SK-N-SH treated with all-trans-retinoic acid at 6 μM for 48 hours (cell line): ENCODE measurements at regions not wholly inside any gene's neighbourhood (a gene's known extent, or its start where the extent isn't known, plus 50 kb on each side); places are given as distances from the start of the nearest gene placed in this dataset.

Experiments
- ATAC-seq: fragments of 200-7000 bp; cut with Tn5 transposase; 3 replicates; pipeline ENCODE4 v1.9.1; 2020; ENCODE audit warnings: mild to moderate bottlenecking, moderate library complexity
- BACH2 ChIP-seq: fragments of 250-450 bp; sonication (Bioruptor Pico); IDR thresholded peaks from 2 replicates; pipeline ENCODE4 v1.9.0; 2021; ENCODE audit warnings: mild to moderate bottlenecking, borderline replicate concordance
- CREB5 ChIP-seq: fragments of 250-450 bp; sonication (Bioruptor Pico); IDR thresholded peaks from 2 replicates; pipeline ENCODE4 v1.5.1; 2020; ENCODE audit warnings: low read depth, mild to moderate bottlenecking, moderate library complexity
- CSDC2 ChIP-seq: fragments of 250-450 bp; sonication (Bioruptor Pico); IDR thresholded peaks from 2 replicates; pipeline ENCODE4 v1.5.0; 2020; ENCODE audit warnings: mild to moderate bottlenecking, moderate library complexity
- CSRNP3 ChIP-seq: fragments of 250-450 bp; sonication (Bioruptor Pico); IDR thresholded peaks from 2 replicates; pipeline ENCODE4 v1.5.1; 2021; ENCODE audit warnings: mild to moderate bottlenecking, moderate library complexity
- GLIS3 ChIP-seq: fragments of 250-450 bp; sonication (Bioruptor Pico); IDR thresholded peaks from 2 replicates; pipeline ENCODE4 v1.5.0; 2020; ENCODE audit warnings: mild to moderate bottlenecking, moderate library complexity
- ISL1 ChIP-seq: fragments of 250-450 bp; sonication (Bioruptor Pico); IDR thresholded peaks from 2 replicates; pipeline ENCODE4 v2.1.2; 2022; ENCODE audit warnings: mild to moderate bottlenecking, moderate library complexity
- PATZ1 ChIP-seq: fragments of 250-450 bp; sonication (Bioruptor Pico); IDR thresholded peaks from 2 replicates; pipeline ENCODE4 v1.8.0; 2020; ENCODE audit warnings: mild to moderate bottlenecking, moderate library complexity, borderline replicate concordance
- POU6F1 ChIP-seq: fragments of 250-450 bp; sonication (Bioruptor Pico); IDR thresholded peaks from 2 replicates; pipeline ENCODE4 v1.8.0; 2021; ENCODE audit warnings: low read depth, mild to moderate bottlenecking, moderate library complexity, borderline replicate concordance
- RARB ChIP-seq: fragments of 250-450 bp; sonication (Bioruptor Pico); IDR thresholded peaks from 2 replicates; pipeline ENCODE4 v1.8.0; 2021; ENCODE audit warnings: mild to moderate bottlenecking, moderate library complexity
- SNAI2 ChIP-seq: fragments of 250-450 bp; sonication (Bioruptor Pico); IDR thresholded peaks from 2 replicates; pipeline ENCODE4 v1.5.0; 2020; ENCODE audit warnings: mild to moderate bottlenecking, moderate library complexity
- TCF4 ChIP-seq: fragments of 250-450 bp; sonication (Bioruptor Pico); IDR thresholded peaks from 2 replicates; pipeline ENCODE4 v1.8.0; 2021; ENCODE audit warnings: mild to moderate bottlenecking, moderate library complexity, borderline replicate concordance
- TOX ChIP-seq: fragments of 250-450 bp; sonication (Bioruptor Pico); IDR thresholded peaks from 2 replicates; pipeline ENCODE4 v1.8.0; 2021; ENCODE audit warnings: mild to moderate bottlenecking, moderate library complexity, borderline replicate concordance
- TSHZ2 ChIP-seq: fragments of 250-450 bp; sonication (Bioruptor Pico); IDR thresholded peaks from 2 replicates; pipeline ENCODE4 v1.5.0; 2020; ENCODE audit warnings: mild to moderate bottlenecking, moderate library complexity
- ZC3H10 ChIP-seq: fragments of 250-450 bp; sonication (Bioruptor Pico); IDR thresholded peaks from 2 replicates; pipeline ENCODE4 v1.5.1; 2021; ENCODE audit warnings: mild to moderate bottlenecking, moderate library complexity
- ZFP3 ChIP-seq: fragments of 250-450 bp; sonication (Bioruptor Pico); IDR thresholded peaks from 2 replicates; pipeline ENCODE4 v1.5.0; 2020; ENCODE audit warnings: mild to moderate bottlenecking, moderate library complexity
- ZFP30 ChIP-seq: fragments of 450-650 bp; formaldehyde crosslinking; IDR thresholded peaks from 2 replicates; pipeline ENCODE4 v1.5.0; 2022; ENCODE audit warnings: mild to moderate bottlenecking, moderate library complexity
- ZNF565 ChIP-seq: fragments of 450-650 bp; formaldehyde crosslinking; conservative IDR thresholded peaks from 2 replicates; pipeline ENCODE4 v1.5.0; 2020; ENCODE audit warnings: low read depth, mild to moderate bottlenecking, moderate library complexity
- ZNF70 ChIP-seq: fragments of 450-650 bp; formaldehyde crosslinking; IDR thresholded peaks from 2 replicates; pipeline ENCODE4 v1.5.0; 2020; ENCODE audit warnings: mild to moderate bottlenecking, moderate library complexity

GRCh38 chr4:14621731-14622463 lies 380.4 kb upstream of the CPEB2 start:
- no peak for ATAC-seq
- no peak for TF ChIP-seq RARB

GRCh38 chr4:14627038-14627437 lies 375.2 kb upstream of the CPEB2 start:
- ATAC-seq: no peak
- 0 out of 2 replicates have a peak, but pooled peaks have one; percentile 35 for TF ChIP-seq TCF4 (CRISPR knock-in tag)
- no peak for TF ChIP-seq PATZ1 (CRISPR knock-in tag)

- no peak for ATAC-seq
- TF ChIP-seq ZNF70 (CRISPR knock-in tag): no peak
- peak; percentile 30; the same call in 1 of the 2 replicates for TF ChIP-seq TCF4 (CRISPR knock-in tag)
- TF ChIP-seq CSRNP3 (CRISPR knock-in tag): no peak
Measured at GRCh38 chr4:14631806-14632440, 370.4 kb upstream of the CPEB2 start.

- no peak for ATAC-seq
- no peak for TF ChIP-seq POU6F1
Measured at GRCh38 chr4:14636563-14636962, 365.7 kb upstream of the CPEB2 start.

- no peak for ATAC-seq
- no peak for TF ChIP-seq SNAI2
- no peak for TF ChIP-seq GLIS3 (CRISPR knock-in tag)
- TF ChIP-seq ISL1: no peak
- no peak for TF ChIP-seq ZNF70 (CRISPR knock-in tag)
- TF ChIP-seq CSRNP3 (CRISPR knock-in tag): no peak
- no peak for TF ChIP-seq ZFP30
- no peak for TF ChIP-seq TSHZ2 (CRISPR knock-in tag)
Measured at GRCh38 chr4:14640476-14640875, 361.8 kb upstream of the CPEB2 start.

GRCh38 chr4:14641871-14642270 lies 360.4 kb upstream of the CPEB2 start:
- ATAC-seq: no peak
- TF ChIP-seq ZFP3 (CRISPR knock-in tag) (no peak), ZC3H10 (CRISPR knock-in tag) (no peak), CREB5 (CRISPR knock-in tag) (no peak), CSDC2 (CRISPR knock-in tag) (no peak), PATZ1 (CRISPR knock-in tag) (no peak), ZNF565 (no peak), TCF4 (CRISPR knock-in tag) (no peak), ZNF70 (CRISPR knock-in tag) (no peak), BACH2 (CRISPR knock-in tag) (no peak), TOX (no peak)
